Hypothalamus (tissue), 51 donors: ENCODE measurements at regions not wholly inside any gene's neighbourhood (a gene's known extent, or its start where the extent isn't known, plus 50 kb on each side); places are given as distances from the start of the nearest gene placed in this dataset.

Experiments used
- DNase-seq, 51 donors: peaks; one replicate each; lab custom pipeline; 2025; lab: John Stamatoyannopoulos, UW

DNA sequence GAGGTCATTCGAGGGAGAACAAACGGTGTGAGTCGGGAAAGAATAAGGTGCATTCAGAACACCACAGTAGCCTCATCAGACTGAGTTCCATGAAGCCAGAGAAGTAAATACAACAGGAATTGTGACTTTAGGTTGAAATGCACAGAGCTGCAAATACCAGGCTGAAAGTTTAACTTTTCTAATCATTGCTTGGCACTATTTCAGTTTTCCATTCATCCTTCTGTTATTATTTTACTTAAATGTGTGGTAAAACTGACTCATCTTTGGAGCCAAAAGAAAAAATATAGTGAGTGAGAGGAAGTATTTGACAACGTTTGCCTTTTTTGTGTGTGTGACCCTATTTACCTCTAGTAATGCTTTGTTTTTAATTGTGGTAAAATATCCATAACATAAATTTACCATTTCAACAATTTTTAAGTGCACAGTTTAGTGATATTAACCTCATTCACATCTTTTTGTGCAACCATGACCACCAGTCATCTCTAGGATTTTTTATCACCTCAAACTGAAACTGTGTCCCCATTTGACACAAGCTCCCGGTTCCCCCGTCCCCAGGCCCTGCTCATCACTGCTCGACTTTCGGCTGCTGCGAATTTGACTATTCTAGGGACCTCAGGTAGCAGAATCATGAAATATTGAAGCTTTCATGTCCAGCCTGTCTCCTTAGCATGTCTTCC is 166.8 kb downstream of the HSD17B3 start:
- DNase-seq, result no peak

DNA sequence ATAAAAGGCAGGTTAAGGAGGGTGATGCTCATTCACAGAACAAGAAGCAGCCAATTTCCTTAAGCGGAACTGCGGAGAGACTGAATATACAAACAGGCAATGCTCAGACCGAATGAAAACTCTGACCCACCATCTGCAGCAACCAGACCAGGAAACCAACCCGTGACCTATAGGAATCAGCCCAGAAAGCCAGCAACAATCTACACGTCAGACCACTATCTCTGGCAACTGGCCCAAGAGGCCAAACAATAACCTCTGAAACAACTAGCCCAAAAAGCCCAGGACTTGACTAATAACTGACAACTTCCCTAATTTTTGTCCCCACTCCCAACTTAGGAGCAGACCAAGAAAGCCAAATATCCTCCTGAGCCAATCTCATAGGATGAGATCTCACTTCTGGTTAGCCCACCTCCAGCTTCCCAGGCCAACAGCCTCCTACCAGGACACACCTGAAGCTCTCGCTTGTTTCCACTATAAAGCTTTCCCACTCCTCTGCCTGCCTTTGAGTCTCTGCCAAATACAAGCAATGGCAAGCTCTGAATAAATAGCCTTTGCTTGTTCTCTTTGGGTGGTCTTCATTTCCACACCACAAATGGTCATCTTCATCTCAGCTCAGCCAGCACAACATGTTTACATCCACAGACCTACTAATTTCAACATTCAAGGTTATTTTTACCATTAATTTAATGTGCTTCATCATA is 168.5 kb downstream of the HSD17B3 start:
- no peak for DNase-seq

DNA sequence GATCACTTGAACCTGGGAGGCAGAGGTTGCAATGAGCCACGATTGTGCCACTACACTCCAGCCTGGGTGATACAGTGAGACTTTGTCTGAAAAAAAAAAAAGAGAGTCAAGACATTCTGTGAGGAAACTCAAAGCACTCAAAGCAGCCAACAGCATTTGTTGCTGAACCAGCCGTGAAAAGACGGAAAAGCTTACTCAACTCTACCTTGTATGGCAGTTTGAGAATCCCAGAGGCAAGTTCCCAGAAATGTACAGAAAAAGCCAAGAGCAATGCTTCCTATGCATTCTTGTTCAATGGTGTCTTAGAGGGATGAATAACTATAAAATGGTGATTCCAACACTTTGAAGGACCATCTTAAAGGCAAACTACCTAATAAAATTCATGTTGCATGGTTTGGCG is 170.2 kb downstream of the HSD17B3 start:
- no peak for DNase-seq

DNA sequence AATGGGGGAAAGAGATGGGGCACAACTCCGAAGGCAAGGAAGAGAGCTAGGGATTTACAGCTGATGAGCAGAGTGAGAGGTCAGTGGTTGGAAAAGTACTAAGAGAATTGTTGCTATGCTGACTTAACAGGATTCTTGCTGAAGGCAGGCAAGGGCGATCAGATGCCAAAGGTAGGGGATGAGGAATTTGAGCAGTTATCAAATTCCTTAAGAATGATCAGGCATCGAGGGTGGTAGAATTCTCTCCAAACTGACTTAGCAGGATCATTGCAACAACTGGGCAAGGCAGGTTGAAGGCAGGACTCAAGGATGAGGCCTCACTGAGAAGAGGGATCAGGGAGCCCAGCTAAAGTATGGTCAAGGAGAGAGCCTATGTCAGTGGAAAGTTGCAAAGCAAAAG is 171.0 kb downstream of the HSD17B3 start:
- DNase-seq, result no peak

DNA sequence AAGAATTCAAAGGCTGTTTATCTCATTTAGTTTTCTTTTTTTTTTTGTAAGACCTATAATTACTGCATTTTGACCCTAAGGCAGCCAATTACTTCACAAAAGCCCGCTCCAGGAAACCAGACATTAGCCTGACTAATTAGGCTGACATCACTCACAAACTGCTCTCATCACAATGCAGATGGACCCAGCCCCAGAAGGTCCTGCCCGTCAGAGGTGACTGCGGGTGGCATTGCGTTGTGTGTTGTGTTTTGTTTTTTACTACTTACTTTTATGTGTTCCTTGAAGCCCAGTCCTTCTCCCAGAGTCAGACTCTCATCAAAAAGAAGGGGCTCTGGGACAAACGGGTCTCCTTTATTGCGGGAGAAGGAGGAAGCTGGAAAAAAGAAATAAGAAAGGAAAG is 172.2 kb downstream of the HSD17B3 start:
- peak in 2 of 51 donors; percentile 10 to 11 for DNase-seq

DNA sequence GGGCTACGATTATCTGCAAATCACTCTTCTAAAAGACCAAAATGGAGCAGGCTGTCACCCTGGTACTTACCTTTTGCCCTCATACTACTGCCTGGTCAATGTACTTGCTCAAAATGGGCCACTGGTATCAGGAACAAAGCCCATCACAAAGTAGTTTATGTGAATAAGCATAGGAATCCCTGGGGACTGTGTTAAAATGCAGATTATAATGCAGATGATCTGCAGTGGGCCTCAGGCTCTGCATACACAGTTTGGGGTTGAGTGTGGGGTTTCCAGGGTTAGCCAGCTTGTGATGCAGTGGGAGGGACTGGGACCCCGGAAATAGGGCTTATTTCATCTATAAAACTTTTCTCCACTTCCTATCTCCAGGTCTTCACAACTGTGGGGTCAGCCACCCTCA is 173.1 kb downstream of the HSD17B3 start:
- no peak for DNase-seq

DNA sequence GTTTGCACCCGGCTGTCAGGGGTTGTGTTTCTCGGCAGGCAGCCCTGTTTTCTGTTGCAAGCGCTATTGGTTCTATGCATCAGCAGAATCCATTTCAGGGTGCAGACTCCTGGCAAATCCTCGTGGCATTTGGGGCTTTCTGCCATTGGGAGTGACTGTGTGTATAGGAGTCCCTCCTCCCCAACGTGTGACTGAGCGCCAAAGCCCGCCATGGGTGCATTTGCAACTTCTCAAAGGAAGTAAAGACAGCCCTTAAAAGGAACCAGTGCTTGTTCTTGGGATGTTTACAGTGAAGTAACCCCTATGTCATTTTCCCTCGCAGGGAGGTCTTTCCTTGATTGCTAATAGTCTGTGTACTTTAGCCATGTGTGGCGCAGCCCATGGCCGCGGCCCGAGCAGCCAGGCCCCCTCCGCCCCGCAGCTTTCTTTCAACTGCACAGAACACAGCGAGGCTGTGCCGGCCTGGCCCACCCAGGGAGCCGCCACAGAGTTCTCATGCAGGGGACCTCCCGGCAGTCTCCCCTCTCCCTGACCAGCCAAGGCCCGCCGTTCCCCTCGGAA is 175.6 kb downstream of the HSD17B3 start:
- DNase-seq, result peak in 1 of 51 donors; percentile 8

DNA sequence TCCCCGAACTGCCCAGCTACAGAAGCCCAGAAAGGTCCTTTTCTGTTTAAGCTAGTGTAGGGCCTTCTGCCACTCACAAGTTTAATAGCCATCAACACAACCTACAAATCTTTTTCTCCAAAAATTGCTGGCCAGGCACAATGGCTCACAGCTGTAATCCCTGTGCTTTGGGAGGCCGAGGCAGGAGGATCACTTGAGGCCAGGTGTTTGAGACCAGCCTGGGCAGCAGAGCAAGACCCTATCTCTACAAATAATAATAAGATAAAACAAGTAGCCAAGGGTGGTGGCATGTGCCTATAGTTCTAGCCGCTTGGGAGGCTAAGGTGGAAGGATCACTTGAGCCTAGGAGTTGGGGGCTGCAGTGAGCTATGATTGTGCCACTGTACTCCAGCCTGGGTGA is 176.4 kb downstream of the HSD17B3 start:
- no peak for DNase-seq

DNA sequence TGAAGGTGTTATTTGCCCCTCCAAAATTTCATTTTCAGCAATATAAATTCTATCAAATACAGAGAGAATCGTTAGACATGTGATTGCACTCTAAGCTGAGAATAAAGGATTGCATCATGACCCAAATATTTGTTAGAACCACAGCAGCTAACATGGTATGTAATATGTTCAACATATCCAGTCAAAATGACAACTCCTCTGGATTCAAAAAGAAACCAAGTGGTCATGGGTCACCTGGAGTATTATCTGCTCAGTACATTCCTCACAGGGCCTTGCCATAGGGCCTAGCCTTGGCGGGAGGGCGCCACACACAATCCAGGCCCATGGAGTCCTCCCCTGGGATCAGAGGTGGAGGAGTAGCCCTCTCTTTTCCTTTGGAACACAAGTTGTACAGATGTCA is 179.2 kb downstream of the HSD17B3 start:
- no peak for DNase-seq

DNA sequence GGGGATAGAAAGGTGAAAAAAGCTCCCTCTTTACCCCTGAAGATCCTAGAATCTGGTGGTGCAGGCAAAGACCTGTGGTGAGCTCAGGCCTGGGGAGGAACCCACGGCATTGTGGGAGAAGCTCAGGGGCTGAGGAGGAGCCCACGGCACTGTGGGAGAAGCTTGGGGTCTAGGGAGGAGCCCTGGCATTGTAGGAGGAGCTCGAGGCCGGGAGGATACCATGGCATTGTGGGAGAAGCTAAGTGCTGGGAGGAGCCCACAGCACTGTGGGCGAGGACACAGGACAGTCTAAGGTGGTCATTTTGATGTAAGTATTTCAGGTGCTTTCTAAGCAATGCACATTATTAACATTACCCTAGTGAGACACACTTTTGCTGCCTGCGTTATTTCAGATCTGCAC is 179.7 kb downstream of the HSD17B3 start:
- DNase-seq, result no peak

DNA sequence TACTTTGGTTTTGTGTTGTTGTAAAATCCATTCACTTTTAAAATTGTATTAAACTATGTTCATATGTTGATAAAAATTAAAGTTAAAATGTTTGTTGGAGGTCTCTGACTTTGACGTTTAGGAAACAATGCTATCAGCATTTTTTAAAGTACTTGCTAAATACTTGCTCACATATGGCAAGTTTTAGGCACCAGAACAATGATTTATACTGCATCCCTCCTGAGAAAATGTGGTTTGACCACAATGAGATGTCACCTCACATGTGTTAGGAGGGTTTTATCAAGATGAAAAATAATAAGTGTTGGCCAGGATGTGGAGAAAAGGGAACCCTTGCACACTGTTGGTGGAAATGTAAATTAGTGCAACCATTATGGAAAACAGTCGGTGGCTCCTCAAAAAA is 180.8 kb downstream of the HSD17B3 start:
- no peak for DNase-seq

DNA sequence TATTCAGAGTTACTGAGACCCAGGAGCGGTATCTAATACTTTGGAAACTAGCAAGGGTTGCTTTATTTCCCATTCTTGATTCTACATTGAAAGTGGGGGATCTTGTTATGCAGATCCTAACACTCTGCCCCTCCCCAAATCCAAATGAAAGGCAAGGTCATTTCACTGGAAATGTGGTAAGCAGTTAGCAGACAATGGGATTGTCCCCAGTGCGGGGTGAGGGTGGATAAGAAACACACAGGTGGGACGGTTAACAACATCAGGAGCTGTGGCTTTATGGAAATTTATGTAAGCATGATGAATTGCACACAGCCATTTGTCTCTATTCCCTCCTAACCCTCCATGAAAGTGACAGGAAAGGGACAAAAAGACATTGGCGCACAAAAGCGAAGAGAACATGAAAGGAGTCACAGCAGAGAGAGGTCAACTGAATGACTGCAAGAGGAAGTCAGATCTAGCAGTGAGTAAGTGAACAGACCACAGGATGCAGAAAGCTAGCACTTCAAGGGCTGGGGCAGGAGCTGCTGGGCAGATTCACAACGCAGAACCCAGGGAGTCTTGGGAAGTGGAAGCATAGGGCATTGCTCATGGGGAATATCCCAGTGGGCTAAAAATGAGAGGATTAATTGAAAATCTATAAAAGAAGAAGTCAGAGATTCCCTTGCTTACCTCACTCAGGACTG is 184.4 kb downstream of the HSD17B3 start:
- peak in 2 of 51 donors; percentile 46 to 60 for DNase-seq

DNA sequence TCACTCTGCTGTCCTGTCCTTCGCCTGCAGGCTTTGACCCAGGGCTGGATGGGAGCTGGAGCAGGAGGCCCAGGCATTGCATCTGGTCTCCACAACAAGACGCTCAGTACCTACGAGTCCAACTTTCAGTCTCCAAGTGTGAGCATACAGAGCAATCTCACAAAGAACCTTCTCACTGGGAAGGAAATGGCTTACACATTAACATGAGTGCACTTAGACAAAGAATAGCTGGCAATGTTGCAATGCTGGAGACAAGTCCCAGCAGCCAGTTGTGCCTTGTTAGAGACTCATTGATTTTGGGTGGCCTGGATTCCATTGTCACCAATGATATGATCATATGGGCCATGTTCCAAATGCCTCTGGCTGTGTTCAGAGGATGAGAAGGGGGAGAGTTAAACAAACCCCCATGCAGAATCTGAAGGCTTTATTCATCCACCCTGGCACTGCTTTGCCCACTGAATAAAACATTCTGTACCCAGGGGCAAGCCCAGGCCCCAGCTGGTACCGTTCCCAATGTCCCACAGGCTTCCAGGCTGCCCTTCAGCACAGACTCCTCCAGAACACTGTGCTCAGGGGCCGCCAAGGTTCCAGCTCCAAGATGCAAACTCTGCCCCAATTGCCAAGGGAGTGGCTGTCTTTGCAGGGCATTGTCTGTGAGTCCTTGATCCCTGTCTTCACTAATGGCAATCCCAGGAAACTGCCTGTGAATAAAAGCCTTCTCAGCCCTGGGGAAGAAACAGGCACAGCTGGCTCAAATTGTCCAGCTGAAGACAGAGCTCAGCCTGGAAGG is 185.5 kb downstream of the HSD17B3 start:
- DNase-seq, result peak; percentile 33 to 99 (median 88)

DNA sequence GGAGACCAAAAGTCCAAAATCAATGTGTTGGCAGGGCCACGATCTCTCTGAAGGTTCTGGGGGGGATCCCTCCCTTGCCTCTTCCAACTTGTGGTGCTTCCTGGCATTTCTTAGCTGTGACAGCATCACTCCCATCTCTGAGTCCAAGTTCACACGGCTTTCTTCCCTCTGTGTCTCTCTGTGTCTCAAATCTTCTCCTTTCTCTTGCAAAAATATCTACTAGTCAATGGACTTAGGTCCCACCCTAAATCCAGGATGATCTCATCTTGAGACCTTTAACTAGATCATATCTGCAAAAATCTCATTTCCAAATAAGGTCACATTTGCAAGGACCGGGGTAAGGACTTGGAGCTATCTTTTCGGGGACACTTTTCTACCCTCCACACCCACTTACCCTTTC is 186.1 kb downstream of the HSD17B3 start:
- DNase-seq, result peak in 1 of 51 donors; percentile 62

DNA sequence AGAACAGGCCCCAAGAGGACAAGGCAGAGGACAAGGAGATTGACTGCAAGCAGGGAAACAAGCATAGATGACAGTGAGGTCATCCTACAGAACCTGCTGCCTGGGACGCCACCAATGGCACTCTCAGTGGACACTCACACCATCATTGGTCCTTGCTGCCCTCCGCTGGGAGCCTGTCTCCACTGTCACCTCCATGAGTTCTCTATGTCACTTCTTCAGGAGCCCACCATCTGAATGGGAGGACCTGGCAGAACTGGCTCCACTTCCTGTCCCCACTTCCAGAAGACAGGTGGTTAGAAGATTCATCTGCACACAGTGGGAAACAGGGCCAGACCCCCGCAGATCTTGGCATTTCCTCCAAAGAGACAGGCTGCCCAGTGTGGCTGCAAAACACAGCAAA is 188.9 kb downstream of the HSD17B3 start:
- DNase-seq, result peak in 6 of 51 donors; percentile 9 to 31 (median 22)

DNA sequence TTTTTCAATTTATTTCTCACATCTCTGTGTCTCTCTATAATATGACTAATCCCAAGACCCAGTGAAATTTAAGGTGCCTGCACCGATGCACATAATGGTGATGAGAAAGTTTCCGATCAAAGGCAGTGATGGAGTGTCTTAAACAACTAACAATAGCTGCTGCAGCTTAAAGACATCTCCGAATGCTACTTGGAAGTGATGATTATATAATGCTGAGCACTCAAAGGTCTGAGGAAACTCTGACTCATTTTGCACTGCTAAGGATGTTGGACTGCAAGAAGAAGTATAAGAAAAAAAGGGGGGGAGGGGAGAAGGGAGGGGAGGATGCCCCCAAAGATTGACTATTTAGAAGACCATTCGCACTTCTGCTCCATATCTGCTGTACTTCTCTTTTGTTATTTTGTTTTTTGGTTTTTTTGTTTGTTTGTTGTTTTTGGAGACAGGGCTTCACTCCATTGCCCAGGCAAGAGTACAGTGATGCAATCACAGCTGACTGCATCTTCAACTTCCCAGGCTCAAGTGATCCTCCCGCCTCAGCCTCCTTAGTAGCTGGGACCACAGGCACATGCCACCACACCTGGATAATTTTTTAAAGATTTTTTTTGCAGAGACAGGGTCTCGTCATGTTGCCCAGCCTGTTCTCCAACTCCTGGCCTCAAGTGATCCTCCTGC is 192.2 kb downstream of the HSD17B3 start:
- DNase-seq, result no peak

DNA sequence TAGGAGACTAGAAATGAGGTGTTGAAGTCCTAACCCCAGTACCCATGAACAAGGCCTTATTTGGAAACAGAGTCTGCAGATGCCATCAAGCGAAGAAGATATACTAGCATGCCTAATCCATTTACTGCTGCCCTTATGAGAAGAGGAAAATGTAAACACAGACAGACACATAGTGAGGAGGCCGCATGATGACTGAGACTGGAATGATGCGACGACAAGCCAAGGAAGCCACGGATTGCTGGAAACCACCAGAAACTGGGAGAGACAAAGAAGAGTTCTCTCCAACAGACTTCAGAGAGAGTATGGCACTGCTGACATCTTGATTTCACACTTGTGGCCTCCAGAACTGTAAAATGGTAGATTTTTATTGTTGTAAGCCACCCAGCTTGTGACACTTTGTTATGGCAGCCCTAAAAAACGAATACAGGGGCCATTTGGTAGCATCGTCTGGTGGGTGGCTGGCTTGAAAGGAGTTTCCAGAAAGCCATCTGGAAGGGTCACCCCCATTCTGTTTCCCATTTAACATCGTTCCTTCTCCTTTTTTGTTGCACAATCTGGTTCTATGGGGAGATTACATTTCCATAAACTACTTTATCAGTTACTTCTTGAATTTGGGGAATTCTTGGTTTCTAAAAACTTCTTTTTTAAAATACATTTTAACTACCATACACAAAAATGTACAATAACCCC is 193.1 kb downstream of the HSD17B3 start:
- DNase-seq, result no peak

DNA sequence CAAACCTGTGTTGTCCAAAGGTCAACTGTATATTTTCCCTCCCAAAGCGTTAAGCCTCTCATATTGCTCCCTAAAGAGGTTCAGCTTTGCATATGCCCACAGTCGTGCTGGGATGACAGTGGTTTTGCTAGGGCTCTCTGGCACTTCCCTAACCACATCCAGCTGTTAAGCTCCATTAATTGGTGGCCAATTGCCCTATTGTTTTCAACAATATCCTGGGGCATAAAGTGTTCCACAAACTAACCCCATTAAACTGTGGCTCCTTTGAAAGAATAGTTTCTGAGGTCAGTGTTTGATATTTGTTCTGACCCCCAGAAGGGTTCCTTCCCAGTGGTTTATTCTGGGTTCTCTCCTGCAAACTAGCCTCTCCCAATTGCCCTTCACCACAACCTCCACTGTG is 194.5 kb downstream of the HSD17B3 start:
- DNase-seq, result no peak
